WTC11 (cell line): ENCODE measurements at regions not wholly inside any gene's neighbourhood (a gene's known extent, or its start where the extent isn't known, plus 50 kb on each side); places are given as distances from the start of the nearest gene placed in this dataset.
A peak's percentile ranks its signal among the peaks of the same experiment; 100 is the strongest.

ENCODE experiments used
- ATAC-seq: fragments of 200-7000 bp; cut with Tn5 transposase; 2 replicates; pipeline ENCODE4 v1.10.0; 2021; ENCODE audit warnings: mild to moderate bottlenecking, moderate library complexity
- CTCF ChIA-PET: fragments of 300-600 bp; sonication (Branson Sonifier 250); formaldehyde crosslinking; loops from one replicate; lab custom pipeline; 2021; ENCODE audit warnings: antibody characterized with exemption; lab: Charles Lee
- POLR2A ChIA-PET: fragments of 350-600 bp; sonication (Branson Sonifier 250); formaldehyde crosslinking; loops from one replicate; lab custom pipeline; 2021; ENCODE audit warnings: antibody characterized with exemption; lab: Charles Lee
- DNase-seq: peaks from one replicate; pipeline ENCODE4 v3.0.0; 2021; ENCODE audit warnings: low spot score
- H3K27ac Mint-ChIP-seq: 2 replicates; pipeline ENCODE4 v1.8.0; 2021; ENCODE audit warnings: mixed read lengths
- H3K27me3 Mint-ChIP-seq: 2 replicates; pipeline ENCODE4 v1.8.0; 2021; ENCODE audit warnings: low read depth, mild to moderate bottlenecking, moderate library complexity, mixed read lengths
- H3K36me3 Mint-ChIP-seq: 2 replicates; pipeline ENCODE4 v1.8.0; 2021; ENCODE audit warnings: mixed read lengths
- H3K4me1 Mint-ChIP-seq: 2 replicates; pipeline ENCODE4 v1.8.0; 2022; ENCODE audit warnings: mixed read lengths
- H3K4me3 Mint-ChIP-seq: 2 replicates; pipeline ENCODE4 v1.8.0; 2021; ENCODE audit warnings: mild to moderate bottlenecking, moderate library complexity, mixed read lengths
- H3K9me3 Mint-ChIP-seq: 2 replicates; pipeline ENCODE4 v1.8.0; 2021; ENCODE audit warnings: mixed read lengths
- ARID4B ChIP-seq: sonication (generic); formaldehyde crosslinking; IDR thresholded peaks from 2 replicates; pipeline ENCODE4 v1.8.0; 2023; ENCODE audit warnings: missing genetic modification reagents, mild to moderate bottlenecking, borderline replicate concordance
- CREM ChIP-seq: sonication (generic); formaldehyde crosslinking; IDR thresholded peaks from 2 replicates; pipeline ENCODE4 v1.8.1; 2022; ENCODE audit warnings: mild to moderate bottlenecking, missing genetic modification reagents, moderate library complexity
- NFATC4 ChIP-seq: fragments of 250-450 bp; sonication (Bioruptor Pico); IDR thresholded peaks from 2 replicates; pipeline ENCODE4 v1.9.0; 2021; ENCODE audit warnings: mild to moderate bottlenecking
- SMAD3 ChIP-seq: sonication (generic); formaldehyde crosslinking; IDR thresholded peaks from 2 replicates; pipeline ENCODE4 v1.8.0; 2022; ENCODE audit warnings: missing genetic modification reagents, mild to moderate bottlenecking, borderline replicate concordance
- SP1 ChIP-seq: sonication (generic); formaldehyde crosslinking; conservative IDR thresholded peaks from 2 replicates; pipeline ENCODE4 v1.8.1; 2022; ENCODE audit warnings: missing genetic modification reagents
- TEAD4 ChIP-seq: sonication (generic); formaldehyde crosslinking; IDR thresholded peaks from 2 replicates; pipeline ENCODE4 v1.8.0; 2022; ENCODE audit warnings: mild to moderate bottlenecking, missing genetic modification reagents
- USF2 ChIP-seq: sonication (generic); formaldehyde crosslinking; IDR thresholded peaks from 2 replicates; pipeline ENCODE4 v1.8.1; 2023; ENCODE audit warnings: mild to moderate bottlenecking, missing genetic modification reagents, moderate library complexity
- ZNF512 ChIP-seq: sonication (generic); formaldehyde crosslinking; IDR thresholded peaks from 2 replicates; pipeline ENCODE4 v1.8.1; 2022; ENCODE audit warnings: missing genetic modification reagents, borderline replicate concordance
- TF ChIP-seq, protein P1 (sequence below): sonication (generic); formaldehyde crosslinking; IDR thresholded peaks from 2 replicates; pipeline ENCODE4 v1.8.1; 2022; ENCODE audit warnings: low read depth, mild to moderate bottlenecking, moderate library complexity, missing genetic modification reagents, borderline replicate concordance
- TF ChIP-seq, protein P2 (sequence below): sonication (generic); formaldehyde crosslinking; IDR thresholded peaks from 2 replicates; pipeline ENCODE4 v1.8.1; 2023; ENCODE audit warnings: mild to moderate bottlenecking, missing genetic modification reagents
- TF ChIP-seq, protein P3 (sequence below): sonication (generic); formaldehyde crosslinking; IDR thresholded peaks from 2 replicates; pipeline ENCODE4 v1.8.0; 2023; ENCODE audit warnings: missing genetic modification reagents
- TF ChIP-seq, protein P4 (sequence below): sonication (generic); formaldehyde crosslinking; IDR thresholded peaks from 2 replicates; pipeline ENCODE4 v1.8.0; 2022; ENCODE audit warnings: missing genetic modification reagents
- TF ChIP-seq, protein P5 (sequence below): fragments of 250-450 bp; sonication (Bioruptor Pico); IDR thresholded peaks from 2 replicates; pipeline ENCODE4 v2.1.2; 2022; ENCODE audit warnings: mild to moderate bottlenecking, moderate library complexity

- ATAC-seq (no peak), DNase-seq (no peak)
- POLR2A ChIA-PET: no interaction called here
- H3K36me3 Mint-ChIP-seq: peaks cover 13% of the 10 kb centered on the region
- no peak overlapping the region for H3K4me3 Mint-ChIP-seq
- TF ChIP-seq ARID4B (no peak), SMAD3 (CRISPR knock-in tag) (no peak), ZNF512 (no peak)
- TF ChIP-seq, protein P1, sequence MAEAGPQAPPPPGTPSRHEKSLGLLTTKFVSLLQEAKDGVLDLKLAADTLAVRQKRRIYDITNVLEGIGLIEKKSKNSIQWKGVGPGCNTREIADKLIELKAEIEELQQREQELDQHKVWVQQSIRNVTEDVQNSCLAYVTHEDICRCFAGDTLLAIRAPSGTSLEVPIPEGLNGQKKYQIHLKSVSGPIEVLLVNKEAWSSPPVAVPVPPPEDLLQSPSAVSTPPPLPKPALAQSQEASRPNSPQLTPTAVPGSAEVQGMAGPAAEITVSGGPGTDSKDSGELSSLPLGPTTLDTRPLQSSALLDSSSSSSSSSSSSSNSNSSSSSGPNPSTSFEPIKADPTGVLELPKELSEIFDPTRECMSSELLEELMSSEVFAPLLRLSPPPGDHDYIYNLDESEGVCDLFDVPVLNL (CRISPR knock-in tag): no peak
- TF ChIP-seq, protein P2, sequence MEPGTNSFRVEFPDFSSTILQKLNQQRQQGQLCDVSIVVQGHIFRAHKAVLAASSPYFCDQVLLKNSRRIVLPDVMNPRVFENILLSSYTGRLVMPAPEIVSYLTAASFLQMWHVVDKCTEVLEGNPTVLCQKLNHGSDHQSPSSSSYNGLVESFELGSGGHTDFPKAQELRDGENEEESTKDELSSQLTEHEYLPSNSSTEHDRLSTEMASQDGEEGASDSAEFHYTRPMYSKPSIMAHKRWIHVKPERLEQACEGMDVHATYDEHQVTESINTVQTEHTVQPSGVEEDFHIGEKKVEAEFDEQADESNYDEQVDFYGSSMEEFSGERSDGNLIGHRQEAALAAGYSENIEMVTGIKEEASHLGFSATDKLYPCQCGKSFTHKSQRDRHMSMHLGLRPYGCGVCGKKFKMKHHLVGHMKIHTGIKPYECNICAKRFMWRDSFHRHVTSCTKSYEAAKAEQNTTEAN: no peak
- TF ChIP-seq, protein P3, sequence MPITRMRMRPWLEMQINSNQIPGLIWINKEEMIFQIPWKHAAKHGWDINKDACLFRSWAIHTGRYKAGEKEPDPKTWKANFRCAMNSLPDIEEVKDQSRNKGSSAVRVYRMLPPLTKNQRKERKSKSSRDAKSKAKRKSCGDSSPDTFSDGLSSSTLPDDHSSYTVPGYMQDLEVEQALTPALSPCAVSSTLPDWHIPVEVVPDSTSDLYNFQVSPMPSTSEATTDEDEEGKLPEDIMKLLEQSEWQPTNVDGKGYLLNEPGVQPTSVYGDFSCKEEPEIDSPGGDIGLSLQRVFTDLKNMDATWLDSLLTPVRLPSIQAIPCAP (CRISPR knock-in tag): no peak
- CTCF ChIA-PET: interaction anchor here (0.9 to 5.2 kb wide), 9 partner anchors 10 to 79 kb away, joined by 3 to 51 read pairs (median 4); no protein-coding TSS in a partner anchor
- no peaks in the 10 kb centered on the region; the same call in 1 of the 2 replicates for H3K27me3 Mint-ChIP-seq
- no peak overlapping the region for H3K27ac Mint-ChIP-seq
- H3K4me1 Mint-ChIP-seq: peaks cover 21% of the 10 kb centered on the region
- H3K9me3 Mint-ChIP-seq: peaks cover 17% of the 10 kb centered on the region
Measured at GRCh38 chr16:85349365-85350145, 237.3 kb upstream of the CIBAR2 start.

GRCh38 chr16:85350146-85350728, 238.0 kb upstream of the CIBAR2 start:
- TF ChIP-seq, protein P4, sequence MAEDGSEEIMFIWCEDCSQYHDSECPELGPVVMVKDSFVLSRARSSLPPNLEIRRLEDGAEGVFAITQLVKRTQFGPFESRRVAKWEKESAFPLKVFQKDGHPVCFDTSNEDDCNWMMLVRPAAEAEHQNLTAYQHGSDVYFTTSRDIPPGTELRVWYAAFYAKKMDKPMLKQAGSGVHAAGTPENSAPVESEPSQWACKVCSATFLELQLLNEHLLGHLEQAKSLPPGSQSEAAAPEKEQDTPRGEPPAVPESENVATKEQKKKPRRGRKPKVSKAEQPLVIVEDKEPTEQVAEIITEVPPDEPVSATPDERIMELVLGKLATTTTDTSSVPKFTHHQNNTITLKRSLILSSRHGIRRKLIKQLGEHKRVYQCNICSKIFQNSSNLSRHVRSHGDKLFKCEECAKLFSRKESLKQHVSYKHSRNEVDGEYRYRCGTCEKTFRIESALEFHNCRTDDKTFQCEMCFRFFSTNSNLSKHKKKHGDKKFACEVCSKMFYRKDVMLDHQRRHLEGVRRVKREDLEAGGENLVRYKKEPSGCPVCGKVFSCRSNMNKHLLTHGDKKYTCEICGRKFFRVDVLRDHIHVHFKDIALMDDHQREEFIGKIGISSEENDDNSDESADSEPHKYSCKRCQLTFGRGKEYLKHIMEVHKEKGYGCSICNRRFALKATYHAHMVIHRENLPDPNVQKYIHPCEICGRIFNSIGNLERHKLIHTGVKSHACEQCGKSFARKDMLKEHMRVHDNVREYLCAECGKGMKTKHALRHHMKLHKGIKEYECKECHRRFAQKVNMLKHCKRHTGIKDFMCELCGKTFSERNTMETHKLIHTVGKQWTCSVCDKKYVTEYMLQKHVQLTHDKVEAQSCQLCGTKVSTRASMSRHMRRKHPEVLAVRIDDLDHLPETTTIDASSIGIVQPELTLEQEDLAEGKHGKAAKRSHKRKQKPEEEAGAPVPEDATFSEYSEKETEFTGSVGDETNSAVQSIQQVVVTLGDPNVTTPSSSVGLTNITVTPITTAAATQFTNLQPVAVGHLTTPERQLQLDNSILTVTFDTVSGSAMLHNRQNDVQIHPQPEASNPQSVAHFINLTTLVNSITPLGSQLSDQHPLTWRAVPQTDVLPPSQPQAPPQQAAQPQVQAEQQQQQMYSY (CRISPR knock-in tag): no peak
- TF ChIP-seq NFATC4 (no peak), CREM (CRISPR knock-in tag) (no peak), SP1 (CRISPR knock-in tag) (no peak), TEAD4 (CRISPR knock-in tag) (no peak), USF2 (CRISPR knock-in tag) (no peak)
- TF ChIP-seq, protein P5, sequence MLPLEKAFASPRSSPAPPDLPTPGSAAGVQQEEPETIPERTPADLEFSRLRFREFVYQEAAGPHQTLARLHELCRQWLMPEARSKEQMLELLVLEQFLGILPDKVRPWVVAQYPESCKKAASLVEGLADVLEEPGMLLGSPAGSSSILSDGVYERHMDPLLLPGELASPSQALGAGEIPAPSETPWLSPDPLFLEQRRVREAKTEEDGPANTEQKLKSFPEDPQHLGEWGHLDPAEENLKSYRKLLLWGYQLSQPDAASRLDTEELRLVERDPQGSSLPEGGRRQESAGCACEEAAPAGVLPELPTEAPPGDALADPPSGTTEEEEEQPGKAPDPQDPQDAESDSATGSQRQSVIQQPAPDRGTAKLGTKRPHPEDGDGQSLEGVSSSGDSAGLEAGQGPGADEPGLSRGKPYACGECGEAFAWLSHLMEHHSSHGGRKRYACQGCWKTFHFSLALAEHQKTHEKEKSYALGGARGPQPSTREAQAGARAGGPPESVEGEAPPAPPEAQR: no peak
- Mint-ChIP-seq H3K9me3 (peaks cover 17% of the 10 kb centered on the region), H3K27me3 (no peaks in the 10 kb centered on the region; the same call in 1 of the 2 replicates), H3K4me3 (no peak overlapping the region), H3K36me3 (peaks cover 13% of the 10 kb centered on the region), H3K27ac (0 out of 2 replicates have a peak overlapping the region, but pooled peaks have one; percentile 50), H3K4me1 (peaks cover 23% of the 10 kb centered on the region)
- CTCF ChIA-PET: interaction anchor here (0.8 to 5.2 kb wide), 9 partner anchors 9 to 266 kb away, joined by 3 to 51 read pairs (median 4); no protein-coding TSS in a partner anchor
- no peak for DNase-seq
- no peak for ATAC-seq
- POLR2A ChIA-PET: no interaction called here
